Hepatocyte (in vitro differentiated cells): ENCODE measurements at regions not wholly inside any gene's neighbourhood (a gene's known extent, or its start where the extent isn't known, plus 50 kb on each side); places are given as distances from the start of the nearest gene placed in this dataset.
"Not testable (repeated sequence)": the region's sequence is repeated elsewhere in the genome, so short reads cannot be mapped to it uniquely, and the experiment has no call there.

Experiments used
- DNase-seq: peaks from one replicate; pipeline ENCODE4 v3.0.0-alpha.2; 2016; ENCODE audit warnings: low spot score
- H2AFZ ChIP-seq: fragments of 200-600 bp; sonication (generic); 2 replicates; pipeline ENCODE4 v1.6.0; 2016; ENCODE audit warnings: antibody characterized with exemption, mild to moderate bottlenecking
- H3K27ac ChIP-seq: fragments of 200-600 bp; sonication (generic); 2 replicates; pipeline ENCODE4 v1.5.1; 2016; ENCODE audit warnings: mild to moderate bottlenecking
- H3K27me3 ChIP-seq: fragments of 200-600 bp; sonication (generic); 2 replicates; pipeline ENCODE4 v1.6.1; 2016
- H3K36me3 ChIP-seq: fragments of 200-600 bp; sonication (generic); replicated peaks from 2 replicates; pipeline ENCODE4 v1.5.1; 2016; ENCODE audit warnings: low read depth; ENCODE audit not compliant: insufficient read depth
- H3K4me1 ChIP-seq: fragments of 200-600 bp; sonication (generic); 2 replicates; pipeline ENCODE4 v1.5.1; 2016; ENCODE audit warnings: mild to moderate bottlenecking, moderate library complexity; ENCODE audit not compliant: insufficient read depth
- H3K4me2 ChIP-seq: fragments of 200-600 bp; sonication (generic); 2 replicates; pipeline ENCODE4 v1.6.0; 2016
- H3K4me3 ChIP-seq: fragments of 200-600 bp; sonication (generic); 2 replicates; pipeline ENCODE4 v1.5.1; 2016; ENCODE audit warnings: mild to moderate bottlenecking
- H3K79me2 ChIP-seq: fragments of 200-600 bp; sonication (generic); 2 replicates; pipeline ENCODE4 v1.6.0; 2017; ENCODE audit warnings: mild to moderate bottlenecking
- H3K9me2 ChIP-seq: fragments of 200-600 bp; sonication (generic); replicated peaks from 2 replicates; pipeline ENCODE4 v1.6.0; 2017; ENCODE audit warnings: mild to moderate bottlenecking; ENCODE audit not compliant: insufficient read depth
- H3K9me3 ChIP-seq: fragments of 200-600 bp; sonication (generic); 2 replicates; pipeline ENCODE4 v1.5.1; 2016; ENCODE audit warnings: low read depth, mild to moderate bottlenecking
- H4K20me1 ChIP-seq: fragments of 200-600 bp; sonication (generic); 2 replicates; pipeline ENCODE4 v1.6.0; 2016; ENCODE audit warnings: mild to moderate bottlenecking; ENCODE audit not compliant: insufficient read depth, poor library complexity, severe bottlenecking
- EZH2 ChIP-seq: fragments of 200-600 bp; sonication (generic); IDR thresholded peaks from 2 replicates; pipeline ENCODE4 v1.6.1; 2016; ENCODE audit warnings: antibody characterized with exemption, mild to moderate bottlenecking, borderline replicate concordance
- EZH2phosphoT487 ChIP-seq: fragments of 200-600 bp; sonication (generic); IDR thresholded peaks from one replicate; pipeline ENCODE4 v1.6.1; 2018; ENCODE audit warnings: antibody characterized with exemption, mild to moderate bottlenecking, low read depth, moderate library complexity; ENCODE audit not compliant: unreplicated experiment, severe bottlenecking
- WGBS: methylation state at CpG from one replicate; pipeline ENCODE4 v1.1.6; 2016; ENCODE audit warnings: low lambda C conversion rate; ENCODE audit errors: missing lambda C conversion rate; 5-methylcytosine and 5-hydroxymethylcytosine counted together
- TF ChIP-seq, protein P1 (sequence below): fragments of 200-600 bp; sonication (generic); IDR thresholded peaks from 2 replicates; pipeline ENCODE4 v1.5.1; 2016; ENCODE audit warnings: antibody characterized with exemption, mild to moderate bottlenecking; ENCODE audit not compliant: poor library complexity

DNA sequence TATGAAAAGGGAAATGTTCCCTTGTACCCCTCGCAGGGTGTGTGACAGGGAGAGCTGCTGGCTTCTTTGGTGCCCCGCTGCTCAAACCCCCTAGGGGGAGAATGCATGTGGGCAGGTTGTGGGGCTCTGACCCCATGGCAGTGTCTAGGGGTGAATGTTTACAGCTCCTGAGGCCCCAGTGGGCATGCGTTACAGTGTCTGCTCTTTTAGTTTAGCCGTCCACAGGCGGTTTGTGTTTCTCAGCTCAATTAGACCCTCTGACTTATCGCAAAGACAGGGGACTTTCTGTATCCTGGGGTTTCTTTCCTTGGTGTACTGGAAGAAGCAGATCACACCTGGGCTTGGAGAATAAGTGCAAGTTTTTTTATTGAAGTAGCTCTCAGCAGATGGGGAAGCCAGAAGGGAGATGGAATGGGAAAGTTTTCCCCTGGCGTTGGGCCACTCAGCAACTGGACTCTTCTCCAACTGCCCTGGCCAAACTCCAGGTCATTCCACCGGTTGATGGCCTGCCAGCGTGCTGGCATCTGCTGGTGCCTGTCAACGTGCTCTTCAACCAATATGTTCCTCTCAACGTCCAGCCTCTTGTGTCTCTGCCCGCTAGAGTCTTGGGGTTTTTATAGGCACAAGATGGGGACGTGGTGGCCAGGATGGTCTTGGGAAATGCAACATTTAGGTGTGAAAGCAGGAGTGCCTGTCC lies 720.9 kb downstream of the FSCB start:
- Histone ChIP-seq H3K27me3 (no peaks in the 10 kb centered on the region), H4K20me1 (no peaks in the 10 kb centered on the region), H3K27ac (no peak overlapping the region), H3K4me3 (no peak overlapping the region), H2AFZ (no peak overlapping the region), H3K4me2 (no peak overlapping the region), H3K4me1 (no peaks in the 10 kb centered on the region), H3K79me2 (no peaks in the 10 kb centered on the region), H3K36me3 (no peaks in the 10 kb centered on the region), H3K9me2 (no peaks in the 10 kb centered on the region), H3K9me3 (no peaks in the 10 kb centered on the region)
- 83% methylated on average over 13 of the region's 13 CpGs for WGBS
- no peak for DNase-seq
- TF ChIP-seq, protein P1, sequence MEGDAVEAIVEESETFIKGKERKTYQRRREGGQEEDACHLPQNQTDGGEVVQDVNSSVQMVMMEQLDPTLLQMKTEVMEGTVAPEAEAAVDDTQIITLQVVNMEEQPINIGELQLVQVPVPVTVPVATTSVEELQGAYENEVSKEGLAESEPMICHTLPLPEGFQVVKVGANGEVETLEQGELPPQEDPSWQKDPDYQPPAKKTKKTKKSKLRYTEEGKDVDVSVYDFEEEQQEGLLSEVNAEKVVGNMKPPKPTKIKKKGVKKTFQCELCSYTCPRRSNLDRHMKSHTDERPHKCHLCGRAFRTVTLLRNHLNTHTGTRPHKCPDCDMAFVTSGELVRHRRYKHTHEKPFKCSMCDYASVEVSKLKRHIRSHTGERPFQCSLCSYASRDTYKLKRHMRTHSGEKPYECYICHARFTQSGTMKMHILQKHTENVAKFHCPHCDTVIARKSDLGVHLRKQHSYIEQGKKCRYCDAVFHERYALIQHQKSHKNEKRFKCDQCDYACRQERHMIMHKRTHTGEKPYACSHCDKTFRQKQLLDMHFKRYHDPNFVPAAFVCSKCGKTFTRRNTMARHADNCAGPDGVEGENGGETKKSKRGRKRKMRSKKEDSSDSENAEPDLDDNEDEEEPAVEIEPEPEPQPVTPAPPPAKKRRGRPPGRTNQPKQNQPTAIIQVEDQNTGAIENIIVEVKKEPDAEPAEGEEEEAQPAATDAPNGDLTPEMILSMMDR: no peak
- TF ChIP-seq EZH2phosphoT487 (no peak), EZH2 (no peak)

DNA sequence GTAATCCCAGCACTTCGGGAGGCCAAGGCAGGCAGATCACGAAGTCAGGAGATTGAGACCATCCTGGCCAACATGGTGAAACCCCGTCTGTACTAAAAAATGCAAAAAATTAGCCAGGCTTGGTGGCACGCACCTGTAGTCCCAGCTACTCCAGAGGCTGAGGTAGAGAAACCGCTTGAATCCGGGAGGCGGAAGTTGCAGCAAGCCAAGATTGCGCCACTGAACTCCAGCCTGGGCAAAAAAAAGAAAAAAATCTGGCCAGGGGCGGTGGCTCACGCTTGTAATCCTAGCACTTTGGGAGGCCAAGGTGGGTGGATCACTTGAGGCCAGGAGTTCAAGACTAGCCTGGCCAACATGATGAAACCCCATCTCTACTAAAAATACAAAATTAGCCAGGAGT lies 722.7 kb downstream of the FSCB start:
- not testable (repeated sequence) for H3K4me1 ChIP-seq, H3K27me3 ChIP-seq

DNA sequence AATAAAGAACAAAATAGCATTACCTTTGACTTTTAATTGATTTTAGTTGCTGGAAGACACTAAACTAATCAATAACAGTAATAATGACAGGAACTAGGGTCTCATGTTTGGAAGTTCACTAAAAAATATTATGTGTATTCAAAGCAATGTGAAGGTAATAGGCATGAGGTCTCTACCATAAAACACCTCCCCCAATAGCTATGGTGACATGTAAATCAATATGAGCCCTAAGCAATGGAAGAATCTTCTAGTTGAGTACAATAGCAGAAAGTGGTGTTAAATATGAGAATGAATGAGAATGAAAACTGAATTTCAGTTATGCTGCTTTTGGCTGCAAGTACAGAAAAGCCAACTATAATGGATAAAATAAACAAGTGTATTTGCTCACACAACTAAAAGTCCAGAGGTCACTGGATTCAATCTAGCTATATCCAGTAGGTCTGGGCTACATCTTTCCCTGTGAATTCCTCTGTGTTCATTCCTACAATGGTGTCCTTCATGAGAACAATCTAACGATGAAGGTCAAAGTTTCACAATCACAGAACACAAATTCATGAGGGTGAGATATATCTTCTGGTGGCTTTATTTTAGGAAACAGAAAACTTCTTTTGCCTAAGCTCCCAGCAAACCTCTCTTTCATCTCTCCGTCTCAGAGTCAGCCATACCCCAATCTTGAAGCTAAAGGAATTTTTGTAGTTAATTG lies 728.0 kb downstream of the FSCB start:
- H3K79me2 ChIP-seq: no peaks in the 10 kb centered on the region
- H2AFZ ChIP-seq: no peak overlapping the region
- no peaks in the 10 kb centered on the region for H3K36me3 ChIP-seq
- no peak for DNase-seq
- H3K9me3 ChIP-seq: no peaks in the 10 kb centered on the region
- H3K9me2 ChIP-seq: no peaks in the 10 kb centered on the region
- H3K4me1 ChIP-seq: peaks cover 8% of the 10 kb centered on the region
- WGBS: 28% methylated on average over 2 of the region's 2 CpGs
- TF ChIP-seq EZH2 (no peak), EZH2phosphoT487 (no peak)
- TF ChIP-seq, protein P1: no peak
- no peaks in the 10 kb centered on the region for H3K27me3 ChIP-seq
- H3K27ac ChIP-seq: peak overlapping the region; percentile 3
- no peak overlapping the region for H3K4me3 ChIP-seq
- peak overlapping the region; percentile 16 for H3K4me2 ChIP-seq
- no peaks in the 10 kb centered on the region for H4K20me1 ChIP-seq

More for the DNA sequence above, 722.7 kb downstream of the FSCB start:
- H3K27ac ChIP-seq, DNase-seq, H3K4me2 ChIP-seq, H2AFZ ChIP-seq, H3K79me2 ChIP-seq, H3K9me2 ChIP-seq, H3K36me3 ChIP-seq, H3K4me3 ChIP-seq, H3K9me3 ChIP-seq, H4K20me1 ChIP-seq: not testable (repeated sequence)
- WGBS: 96% methylated on average over 9 of the region's 10 CpGs

DNA sequence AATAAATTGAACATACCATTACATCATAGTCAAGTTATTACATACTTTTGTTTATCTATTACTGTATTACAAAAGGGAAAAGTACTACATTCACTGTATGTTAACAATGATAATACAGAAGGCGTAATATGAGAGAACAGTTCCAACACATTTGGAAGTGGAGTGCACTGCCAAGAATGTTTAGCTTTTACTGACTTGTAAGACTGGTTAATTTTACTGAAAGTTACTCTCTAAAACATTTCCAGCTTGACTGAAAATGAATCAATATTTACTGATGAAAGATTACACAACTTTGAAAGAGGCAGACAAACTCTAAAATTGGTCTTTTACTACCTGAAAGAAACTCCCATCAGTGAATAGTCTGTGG lies 728.5 kb downstream of the FSCB start:
- Histone ChIP-seq H3K27me3 (no peaks in the 10 kb centered on the region), H3K36me3 (no peaks in the 10 kb centered on the region), H3K4me3 (no peak overlapping the region), H3K9me2 (no peaks in the 10 kb centered on the region), H3K79me2 (no peaks in the 10 kb centered on the region), H3K9me3 (no peaks in the 10 kb centered on the region), H2AFZ (no peak overlapping the region), H3K4me1 (peaks cover 8% of the 10 kb centered on the region), H4K20me1 (no peaks in the 10 kb centered on the region), H3K27ac (peak overlapping the region; percentile 3), H3K4me2 (peak overlapping the region; percentile 16)
- no peak for DNase-seq
- WGBS: 58% methylated on average over 1 of the region's 1 CpG
- TF ChIP-seq EZH2phosphoT487: no peak
- TF ChIP-seq EZH2: no peak
- TF ChIP-seq, protein P1: no peak
